ENCODE measurements at regions not wholly inside any gene's neighbourhood (a gene's known extent, or its start where the extent isn't known, plus 50 kb on each side); places are given as distances from the start of the nearest gene placed in this dataset.

DNA sequence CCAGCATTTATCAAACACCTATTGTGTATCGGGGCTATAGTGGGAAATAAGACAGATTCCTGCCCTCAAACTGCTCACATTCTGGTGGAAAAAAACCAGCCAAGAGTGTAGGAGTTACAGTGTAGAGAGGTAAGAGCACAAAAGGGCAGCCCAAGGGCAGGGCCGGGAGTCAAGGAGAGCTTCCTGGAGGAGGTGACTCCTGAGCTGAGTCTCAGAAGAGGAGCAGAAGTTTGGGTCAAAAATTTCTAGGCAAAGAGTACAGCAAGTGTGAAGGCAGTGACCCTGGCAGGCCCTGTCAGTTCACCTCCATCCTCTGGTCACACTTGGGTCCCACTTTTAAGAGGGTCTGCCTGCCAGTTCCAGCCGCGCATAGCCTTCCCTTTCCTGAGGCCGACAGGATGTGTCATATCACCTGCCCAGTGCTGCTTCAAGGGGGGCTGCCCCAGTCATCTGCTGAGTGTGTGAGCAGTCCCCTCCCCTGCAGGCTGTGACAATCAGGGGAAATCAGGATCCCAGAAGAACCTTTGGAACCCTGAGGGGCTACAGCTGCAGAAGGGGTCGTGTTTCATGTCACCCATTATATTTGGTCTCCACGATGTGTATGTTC, 118.4 kb downstream of the GLI2 start:
- no peak for DNase-seq

DNA sequence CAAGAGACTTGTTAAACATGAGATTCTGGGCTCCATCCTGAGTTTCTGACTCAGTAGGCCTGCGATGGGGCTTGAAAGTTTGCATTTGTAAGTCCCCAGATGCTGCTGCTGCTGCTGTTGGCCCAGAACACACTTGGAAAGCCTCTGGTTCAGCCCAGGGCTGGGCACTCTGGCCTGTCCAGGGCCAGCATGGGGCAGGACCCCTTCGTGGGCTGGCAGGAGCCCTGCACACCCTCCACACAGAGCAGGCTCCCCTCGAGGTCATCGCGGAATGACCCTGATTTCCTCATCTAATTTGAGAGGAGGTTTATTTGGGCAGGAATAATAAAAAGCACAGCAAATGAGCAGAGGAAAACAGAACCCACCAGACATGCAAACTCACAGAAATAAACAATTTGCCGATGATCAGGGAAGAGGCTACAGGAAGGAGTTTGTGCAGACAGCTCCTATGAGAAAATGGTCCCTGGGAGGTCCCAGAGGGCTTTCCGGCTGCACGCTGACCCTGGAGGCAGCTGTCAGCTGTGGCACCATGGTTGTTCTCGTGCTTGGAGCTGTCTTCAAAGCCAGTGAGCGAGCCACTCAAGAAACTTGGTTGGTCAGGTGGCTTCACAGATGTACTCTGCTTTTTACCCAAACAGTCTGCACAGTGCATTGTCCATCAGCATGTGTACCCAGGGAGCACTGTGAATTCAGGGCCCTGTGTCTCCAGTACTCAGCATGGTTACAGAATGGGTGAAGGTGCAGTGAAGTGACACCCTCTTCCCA, 119.3 kb downstream of the GLI2 start:
- no peak for DNase-seq

DNA sequence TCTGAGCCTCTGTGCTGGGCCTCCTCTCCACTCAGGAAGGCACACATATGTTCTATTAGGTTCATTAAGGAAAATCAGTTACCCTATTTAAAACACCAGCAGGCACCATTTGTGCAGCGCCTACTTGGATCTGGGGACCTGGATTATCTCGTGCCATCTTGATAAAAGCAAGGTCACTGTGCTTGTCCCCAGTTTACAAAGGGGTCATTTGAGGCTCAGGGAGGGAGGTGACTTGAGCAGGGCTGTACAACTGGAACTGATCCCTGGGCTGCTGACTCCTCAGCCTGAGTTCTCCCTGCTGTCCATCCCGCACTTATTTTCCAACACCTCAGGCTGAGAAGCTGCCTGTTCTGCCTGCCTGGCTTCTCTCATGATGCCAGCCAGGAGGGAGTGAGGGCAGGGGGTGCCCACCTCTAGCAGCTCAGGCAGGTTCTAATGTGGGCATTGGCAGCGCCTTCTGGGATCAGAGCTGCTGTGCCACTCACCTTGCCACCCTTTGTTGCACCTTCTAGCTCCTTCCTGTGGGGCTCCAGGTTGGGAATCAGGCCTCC, 120.3 kb downstream of the GLI2 start:
- DNase-seq: no peak

DNA sequence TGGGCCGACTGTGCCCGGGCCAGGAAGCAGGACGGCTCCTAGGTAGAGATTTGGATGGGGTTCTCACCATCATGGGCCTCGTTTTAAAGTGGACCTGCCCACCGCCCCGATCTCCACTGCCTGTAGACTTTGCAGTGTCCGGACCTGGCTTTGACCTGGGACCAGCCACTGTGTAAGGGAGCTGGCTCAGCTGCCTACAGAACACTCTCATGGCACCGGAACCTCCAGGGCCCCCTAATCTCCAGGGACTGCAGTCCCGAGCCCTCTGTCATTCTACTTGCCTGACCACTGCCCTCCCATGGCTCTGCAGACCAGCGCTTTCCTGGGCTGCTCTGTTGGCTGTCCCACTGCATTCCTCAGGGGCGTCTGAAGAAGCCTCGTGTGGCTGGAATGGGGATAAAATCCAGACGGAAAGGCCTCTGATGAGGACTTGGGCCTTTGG, 120.8 kb downstream of the GLI2 start:
- DNase-seq: no peak

DNA sequence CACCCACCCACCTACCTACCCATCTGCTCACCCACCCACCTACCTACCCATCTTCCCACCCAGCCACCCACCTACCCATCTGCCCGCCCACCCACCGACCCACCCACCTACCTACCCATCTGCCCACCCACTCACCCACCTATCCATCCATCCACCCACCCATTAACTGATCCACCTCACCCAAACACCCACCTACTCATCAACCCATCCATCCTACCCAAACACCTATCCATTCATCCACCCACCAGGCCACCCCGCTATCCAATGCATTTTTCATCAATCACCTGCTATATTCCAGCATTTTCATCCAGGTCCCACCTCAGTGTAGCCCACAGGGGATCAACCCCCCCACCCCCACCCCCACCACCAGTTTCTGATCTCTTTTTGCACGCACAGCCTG, 121.8 kb downstream of the GLI2 start:
- no peak for DNase-seq

DNA sequence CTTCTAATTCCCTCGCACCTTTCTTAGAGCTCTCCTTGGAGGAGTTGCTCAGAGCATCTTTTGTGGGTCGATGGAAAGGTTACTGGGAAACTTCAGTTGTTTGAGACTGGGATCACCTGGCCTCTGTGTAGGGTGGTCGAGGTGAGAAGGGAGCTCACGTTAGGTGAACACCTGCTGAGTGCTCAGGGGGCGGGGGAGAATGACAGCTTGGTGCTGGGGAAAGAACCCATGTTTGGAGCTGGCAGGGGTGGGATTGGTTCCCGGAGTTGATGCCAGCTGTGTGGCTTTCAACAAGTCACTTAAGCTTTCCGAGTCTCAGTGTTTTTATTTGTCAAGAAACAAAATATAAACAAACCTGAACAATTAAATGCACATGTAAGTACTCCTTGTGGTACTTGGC, 122.3 kb downstream of the GLI2 start:
- no peak for DNase-seq

DNA sequence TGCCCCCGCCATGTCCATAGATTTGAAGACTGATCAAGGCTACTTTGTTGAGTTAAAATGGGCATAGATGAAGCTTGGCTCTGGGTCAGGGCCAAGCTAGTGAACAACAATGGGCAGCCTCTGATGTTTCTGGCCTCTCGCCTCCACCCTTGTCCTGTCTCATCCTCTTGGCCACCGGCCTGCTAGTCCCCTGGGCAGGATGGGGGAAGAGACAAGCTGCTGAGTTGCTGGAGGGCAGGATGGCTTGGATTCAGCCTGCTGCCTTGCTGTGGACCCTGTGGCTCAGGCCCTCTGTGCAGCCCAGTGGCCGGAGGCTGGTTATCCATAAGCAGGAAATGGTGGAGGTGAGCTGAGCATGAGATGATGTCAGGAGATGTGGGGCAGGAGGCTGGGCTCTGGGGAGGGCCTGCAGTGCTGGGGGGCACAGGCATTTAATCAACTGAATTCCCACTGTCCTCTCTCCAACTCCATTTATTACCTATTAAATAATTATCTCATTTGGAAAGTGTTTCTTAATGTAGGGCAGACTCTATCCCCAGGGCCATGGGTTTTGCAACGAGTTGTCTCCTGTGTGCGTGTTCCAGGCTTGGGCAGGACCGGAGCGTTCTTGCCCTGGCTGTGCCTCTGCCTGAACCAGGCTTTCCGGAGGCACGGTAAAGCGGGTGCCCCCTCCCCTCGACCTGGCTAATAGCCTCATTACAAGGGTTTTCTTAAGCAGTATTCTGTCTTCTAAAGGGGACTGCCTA, 122.9 kb downstream of the GLI2 start:
- no peak for DNase-seq

DNA sequence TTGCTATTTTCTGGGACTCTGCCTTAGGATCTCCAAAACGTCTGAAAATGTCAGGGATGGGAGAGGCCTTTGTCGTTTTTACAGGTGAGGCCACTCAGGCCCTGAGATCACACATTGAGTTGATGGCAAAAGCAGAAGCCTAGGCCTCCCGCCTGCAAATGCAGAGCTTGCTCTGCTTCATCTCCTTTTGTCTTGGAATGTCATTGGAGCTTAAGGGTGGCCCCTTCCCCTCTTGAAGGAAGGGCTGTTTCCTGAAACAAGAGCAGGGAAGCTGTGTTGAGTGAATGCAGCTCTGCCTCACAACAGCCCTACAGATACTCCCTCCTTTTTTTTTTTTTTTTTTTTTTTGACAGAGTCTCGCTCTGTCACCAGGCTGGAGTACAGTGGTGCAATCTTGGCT, 123.5 kb downstream of the GLI2 start:
- DNase-seq: no peak

DNA sequence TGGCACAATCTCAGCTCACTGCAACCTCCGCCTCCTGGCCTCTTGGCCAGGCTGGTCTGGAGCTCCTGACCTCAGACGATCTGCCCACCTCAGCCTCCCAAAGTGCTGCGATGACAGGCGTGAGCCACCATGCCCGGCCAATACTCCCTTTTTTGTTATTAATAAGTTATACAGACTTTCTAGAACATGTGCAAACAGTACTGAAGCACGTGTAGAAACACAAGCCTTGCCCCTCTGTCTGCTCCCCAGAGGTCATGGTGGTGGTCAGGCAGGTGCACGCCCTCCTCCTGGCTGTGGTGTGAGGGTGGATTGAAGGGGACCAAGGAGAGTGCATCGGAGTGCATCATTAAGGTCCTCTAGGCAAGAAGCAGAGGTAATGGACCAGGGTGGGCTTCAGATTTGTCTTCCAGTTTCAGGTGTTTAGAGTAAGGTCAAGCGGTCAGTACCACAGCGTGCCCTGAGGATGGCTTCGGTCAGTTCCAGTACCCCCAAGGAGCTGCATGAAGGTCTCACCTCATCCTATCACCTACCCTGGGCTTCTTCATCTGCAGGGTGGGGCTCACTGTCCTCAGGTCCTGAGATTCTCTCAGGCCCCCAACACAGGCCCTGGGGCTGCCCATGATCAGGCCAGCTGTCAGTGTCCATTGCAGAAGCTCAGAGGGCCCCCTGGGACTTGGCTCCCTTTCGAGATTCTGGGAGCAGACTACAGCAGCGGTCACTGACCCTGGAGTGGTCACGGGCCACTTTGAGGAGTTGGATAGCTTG, 124.3 kb downstream of the GLI2 start:
- DNase-seq: no peak

DNA sequence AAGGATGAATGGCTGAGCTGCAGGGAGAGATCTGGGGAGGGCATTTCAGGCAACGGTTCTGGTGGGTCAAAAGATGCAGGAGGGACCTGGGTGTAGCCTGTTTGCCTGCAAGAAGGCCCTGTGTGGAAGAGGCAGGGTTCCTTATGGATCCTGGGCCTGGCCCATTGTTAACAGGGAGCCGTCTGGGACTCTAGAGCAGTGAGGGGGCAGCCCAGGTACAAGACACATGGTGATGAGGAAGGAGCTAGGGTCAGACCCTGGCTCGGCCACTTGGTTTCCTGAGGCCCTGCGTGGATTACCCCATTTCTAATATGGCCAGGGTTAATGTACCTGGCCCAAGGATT, 124.9 kb downstream of the GLI2 start:
- no peak for DNase-seq

DNA sequence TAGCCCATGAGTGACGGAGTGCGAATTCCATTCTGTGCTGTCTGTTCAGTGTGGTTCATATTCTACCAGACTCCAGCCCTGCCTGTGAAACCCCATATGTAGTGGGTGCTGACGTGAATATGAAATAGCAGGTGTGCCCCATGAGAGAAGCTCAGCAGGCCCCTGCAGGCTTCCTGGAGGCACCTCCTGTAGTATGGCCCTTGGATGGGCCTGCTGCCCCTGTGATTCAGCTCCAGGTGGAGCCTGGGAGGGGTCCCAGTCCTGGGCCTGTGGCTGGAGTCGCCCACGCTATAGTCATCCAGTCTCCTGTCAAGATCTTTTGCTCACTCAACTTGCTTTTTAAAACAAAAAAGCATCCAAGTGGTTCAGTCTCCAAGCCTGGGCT, 125.5 kb downstream of the GLI2 start:
- no peak for DNase-seq

DNA sequence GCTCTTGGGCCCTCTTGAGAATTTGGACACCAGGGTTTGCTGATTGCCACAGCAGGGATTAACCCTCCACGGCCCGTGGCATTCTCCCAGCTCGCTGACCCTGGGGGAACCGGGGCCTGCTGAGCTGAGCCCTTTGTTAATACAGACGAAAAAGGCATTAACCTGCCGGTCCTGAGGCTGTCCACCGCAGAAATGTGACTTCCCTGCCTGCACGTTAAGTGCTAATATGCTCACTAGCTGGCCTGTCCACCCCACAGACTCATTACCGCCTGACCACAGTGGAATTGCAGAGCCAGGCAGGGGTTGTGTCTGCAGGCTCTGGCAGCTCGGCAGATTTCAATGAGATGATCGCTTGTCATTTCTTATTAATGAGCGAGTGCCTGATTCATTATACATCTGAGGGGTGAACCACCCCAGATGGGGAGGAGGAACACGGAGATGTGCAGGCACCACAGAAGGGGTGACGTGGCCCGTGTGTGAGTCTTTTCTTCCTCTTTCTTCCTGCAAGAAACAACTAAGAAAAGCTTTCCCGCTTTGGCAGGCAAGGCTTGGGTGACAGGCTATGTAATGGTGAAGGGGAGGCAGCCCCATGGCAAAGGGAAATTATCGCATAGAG, 126.0 kb downstream of the GLI2 start:
- no peak for DNase-seq

DNA sequence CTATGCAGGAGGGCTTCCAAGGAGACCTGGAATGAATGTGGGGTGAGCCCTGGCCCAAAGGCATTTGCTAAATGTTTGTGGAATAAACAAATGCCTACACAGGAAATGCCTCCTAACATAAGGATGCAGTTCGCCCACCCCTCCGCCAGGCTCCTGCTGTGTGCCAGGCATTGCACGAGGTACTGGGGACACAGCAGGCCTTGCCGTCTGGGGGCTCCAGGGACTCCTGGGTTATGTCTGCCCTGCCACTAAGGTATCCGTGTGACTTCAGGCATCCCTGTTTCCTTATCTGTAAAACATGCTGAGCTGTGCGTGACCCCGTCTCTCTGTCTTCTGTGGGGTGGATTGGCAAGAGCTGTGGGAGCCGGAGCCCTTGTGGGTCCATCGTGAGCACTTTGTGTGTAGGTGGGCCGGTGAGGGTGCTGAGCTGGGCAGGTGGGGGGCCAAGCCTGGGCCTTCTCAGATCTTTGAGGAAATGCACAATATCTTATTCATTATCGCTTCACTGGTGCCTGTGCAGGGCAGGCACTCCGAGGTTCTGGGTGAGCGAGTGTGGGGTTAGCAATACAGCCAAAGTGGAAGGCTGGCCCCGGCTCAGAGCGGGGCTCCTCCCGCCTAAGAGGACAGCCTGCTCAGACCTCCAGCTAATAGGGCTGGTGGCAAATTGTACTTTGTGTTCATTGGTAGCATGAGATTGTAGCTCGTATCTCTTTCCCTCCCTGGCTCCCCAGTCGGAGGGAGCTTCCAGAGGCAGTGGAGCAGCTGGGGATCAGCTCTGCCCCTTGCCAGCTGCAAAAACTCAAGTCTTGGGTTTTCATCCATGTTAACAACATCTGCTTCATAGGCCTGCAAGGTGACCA, 126.8 kb downstream of the GLI2 start:
- DNase-seq: no peak

DNA sequence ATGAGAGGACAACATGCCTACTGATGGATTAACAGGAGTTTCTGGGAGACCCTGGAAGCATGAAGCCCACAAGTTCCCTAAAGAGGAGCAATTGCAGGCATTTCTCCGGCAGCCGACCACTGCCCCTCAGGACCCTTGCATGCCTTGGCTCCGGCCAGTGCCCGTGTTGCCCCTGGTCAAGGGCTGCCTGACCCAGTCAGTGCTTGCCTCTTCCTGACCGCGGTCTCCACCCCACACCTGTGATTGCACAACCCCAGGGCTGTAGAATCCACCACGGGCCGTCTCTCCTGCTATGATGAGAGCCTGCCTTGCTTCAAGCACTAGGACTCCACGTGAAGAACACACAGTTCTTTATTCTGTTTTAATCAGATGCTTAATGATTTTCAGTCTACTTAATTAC, 127.5 kb downstream of the GLI2 start:
- no peak for DNase-seq

DNA sequence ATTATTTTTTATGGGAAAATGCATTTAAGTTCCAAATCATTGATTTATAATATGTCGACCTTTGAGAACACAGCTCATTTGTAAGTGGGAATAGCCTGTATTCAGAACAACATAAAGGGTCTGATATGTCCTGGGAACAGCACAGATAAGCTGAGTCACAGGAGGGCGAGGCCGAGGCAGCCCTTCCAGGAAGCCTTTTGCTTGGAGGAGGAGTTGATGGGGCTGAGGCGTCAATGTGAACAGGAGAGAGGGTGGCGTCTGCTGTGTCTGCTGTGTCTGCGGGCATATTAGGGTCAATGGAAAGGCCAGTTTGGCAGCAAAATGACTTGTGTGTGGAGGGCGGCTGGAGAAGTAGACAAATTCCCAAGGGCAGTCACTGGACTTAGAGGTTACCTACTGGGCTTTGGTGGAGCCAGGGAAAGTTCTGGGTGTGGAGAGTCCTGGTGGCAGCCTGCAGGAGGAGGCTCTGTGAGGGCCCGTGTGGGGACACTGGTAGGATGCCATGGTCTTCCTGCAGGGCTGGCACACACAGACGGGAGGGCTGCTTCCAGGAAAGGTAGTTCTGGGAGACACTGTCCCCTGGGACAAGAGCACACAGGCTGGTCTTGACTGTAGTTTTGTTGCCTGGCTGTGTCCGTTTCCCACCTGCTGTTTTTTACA, 128.1 kb downstream of the GLI2 start:
- DNase-seq: no peak

DNA sequence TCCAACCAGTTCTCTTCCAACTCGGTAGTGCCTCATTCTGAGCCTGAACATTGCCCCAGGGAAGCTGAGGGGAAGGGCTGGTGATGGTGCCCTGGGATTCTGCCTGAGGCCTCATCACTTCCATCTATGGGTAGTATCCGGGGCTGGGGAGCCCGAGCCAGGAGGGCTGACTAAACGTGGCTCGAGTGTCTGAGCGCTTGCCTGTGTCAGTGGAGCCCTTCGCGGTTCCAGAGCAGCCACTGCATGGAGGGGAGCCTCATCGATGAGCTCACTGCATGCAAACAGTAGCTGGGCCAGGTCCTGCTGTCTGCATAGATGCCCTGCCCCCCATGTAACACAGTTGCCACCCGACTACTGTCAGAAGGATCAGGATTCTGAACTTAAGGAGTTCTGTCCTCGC, 129.3 kb downstream of the GLI2 start:
- no peak for DNase-seq

DNA sequence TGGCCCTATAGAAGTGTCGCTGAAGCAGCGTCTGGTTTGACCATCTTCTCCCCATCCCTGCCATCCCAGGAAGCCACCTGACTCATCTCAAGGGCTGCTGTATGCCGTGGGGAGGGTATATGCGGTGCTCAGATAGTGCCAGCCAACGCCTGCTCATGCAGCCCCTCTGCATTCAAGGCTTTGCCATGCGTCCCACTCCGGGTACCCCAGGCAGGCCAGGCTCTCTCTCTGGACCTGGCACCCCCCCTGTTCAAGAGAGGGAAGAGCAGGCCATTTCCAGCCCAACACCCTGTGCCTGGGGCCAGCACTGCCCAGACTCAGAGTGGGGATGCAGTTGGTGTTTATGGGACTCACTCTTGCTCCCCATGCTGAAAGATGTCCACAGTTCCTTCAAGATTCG, 130.0 kb downstream of the GLI2 start:
- no peak for DNase-seq

DNA sequence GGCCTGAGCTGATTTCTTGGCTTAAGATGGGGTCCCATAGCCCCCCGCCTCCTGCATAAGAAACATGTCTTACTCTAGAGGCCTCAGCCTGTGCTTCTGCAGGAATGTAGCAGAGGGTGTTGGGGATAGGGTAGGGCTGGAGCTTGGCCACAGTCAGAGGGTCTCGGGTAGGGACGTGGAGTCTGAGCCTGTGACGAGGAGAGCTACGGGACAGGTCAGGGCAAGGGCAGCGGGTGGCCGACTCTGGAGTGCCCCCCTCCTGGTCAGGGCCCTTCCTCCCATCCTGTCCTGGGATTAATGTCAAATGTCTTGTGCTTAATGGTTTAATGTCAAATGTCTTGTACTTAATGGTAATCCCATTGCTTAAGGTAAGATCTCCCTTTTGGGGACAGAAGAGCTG, 130.4 kb downstream of the GLI2 start:
- no peak for DNase-seq

DNA sequence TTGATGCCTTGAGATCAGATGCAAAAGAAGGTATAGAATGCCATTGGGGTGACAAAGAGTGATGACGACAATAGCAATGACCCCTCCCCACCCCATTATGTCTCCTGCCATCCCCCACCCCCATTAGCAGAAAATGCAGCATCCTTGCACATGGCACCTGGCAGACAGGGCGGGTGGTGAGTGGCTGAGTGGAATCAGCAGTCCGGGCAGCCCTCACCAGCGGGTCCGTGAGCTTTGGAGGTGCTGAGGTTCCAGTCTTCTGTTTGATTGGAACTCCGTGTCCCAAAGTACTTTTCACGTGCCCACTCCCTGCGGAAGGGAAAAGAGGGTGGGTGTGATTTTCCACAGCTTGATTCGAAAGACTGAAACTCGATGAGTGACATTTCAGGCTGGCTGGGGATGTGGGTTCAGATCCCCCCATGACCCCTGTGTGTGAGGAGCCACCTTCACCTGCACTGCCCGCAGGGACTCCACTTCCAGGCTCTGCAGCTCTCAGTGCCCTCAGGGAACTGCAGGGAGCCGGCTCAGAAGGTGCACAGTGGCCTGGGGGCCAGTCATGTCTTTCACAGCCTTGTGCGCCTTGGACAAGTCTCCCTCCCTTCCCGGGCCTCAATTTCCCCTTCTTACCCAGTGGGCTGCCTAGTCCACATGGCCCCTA, 130.9 kb downstream of the GLI2 start:
- DNase-seq: no peak
